ENCODE measurements at regions not wholly inside any gene's neighbourhood (a gene's known extent, or its start where the extent isn't known, plus 50 kb on each side); places are given as distances from the start of the nearest gene placed in this dataset.

DNA sequence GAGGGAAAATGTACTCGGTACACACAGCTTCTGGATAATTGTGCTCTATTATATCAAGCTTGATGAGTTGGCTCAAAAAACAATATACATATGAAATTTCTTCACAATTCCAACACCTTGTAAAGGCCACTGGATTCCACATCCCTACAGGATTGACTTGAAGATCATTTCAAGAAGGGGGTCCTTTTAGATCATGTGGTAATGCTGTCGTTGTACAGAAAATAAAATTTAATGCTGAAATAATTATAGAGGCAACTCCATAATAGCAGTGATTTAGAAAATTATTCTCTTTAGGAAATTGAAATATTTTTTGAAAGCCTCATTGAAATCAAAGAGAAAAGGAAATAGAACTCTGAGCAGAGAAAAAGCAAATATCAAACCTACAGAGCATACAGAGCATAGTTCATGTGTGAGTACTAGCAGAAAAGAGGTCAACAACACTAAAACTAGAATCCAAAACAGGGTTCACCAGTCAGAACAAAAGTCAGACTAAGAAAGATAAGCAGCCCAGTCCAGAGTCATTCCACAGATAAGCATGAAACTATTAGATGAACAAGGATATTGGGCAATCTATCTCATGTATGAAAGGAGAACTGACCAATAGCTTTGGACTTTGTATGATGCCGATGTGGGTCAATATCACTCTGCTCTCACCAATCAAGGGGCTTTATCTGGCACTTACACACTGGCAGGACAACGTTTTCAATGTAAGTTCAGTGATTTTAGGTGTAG is 79.5 kb upstream of the PALMD start (continued):
- TF ChIP-seq, protein P1, sequence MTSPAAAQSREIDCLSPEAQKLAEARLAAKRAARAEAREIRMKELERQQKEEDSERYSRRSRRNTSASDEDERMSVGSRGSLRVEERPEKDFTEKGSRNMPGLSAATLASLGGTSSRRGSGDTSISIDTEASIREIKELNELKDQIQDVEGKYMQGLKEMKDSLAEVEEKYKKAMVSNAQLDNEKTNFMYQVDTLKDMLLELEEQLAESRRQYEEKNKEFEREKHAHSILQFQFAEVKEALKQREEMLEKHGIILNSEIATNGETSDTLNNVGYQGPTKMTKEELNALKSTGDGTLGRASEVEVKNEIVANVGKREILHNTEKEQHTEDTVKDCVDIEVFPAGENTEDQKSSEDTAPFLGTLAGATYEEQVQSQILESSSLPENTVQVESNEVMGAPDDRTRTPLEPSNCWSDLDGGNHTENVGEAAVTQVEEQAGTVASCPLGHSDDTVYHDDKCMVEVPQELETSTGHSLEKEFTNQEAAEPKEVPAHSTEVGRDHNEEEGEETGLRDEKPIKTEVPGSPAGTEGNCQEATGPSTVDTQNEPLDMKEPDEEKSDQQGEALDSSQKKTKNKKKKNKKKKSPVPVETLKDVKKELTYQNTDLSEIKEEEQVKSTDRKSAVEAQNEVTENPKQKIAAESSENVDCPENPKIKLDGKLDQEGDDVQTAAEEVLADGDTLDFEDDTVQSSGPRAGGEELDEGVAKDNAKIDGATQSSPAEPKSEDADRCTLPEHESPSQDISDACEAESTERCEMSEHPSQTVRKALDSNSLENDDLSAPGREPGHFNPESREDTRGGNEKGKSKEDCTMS (CRISPR knock-in tag; conservative IDR thresholded peaks at IDR 0.05): no peak
- TF ChIP-seq ZNF562 (CRISPR knock-in tag; IDR thresholded peaks at IDR 0.05; ENCODE audit: borderline replicate concordance): no peak
- TF ChIP-seq NCOA1 (CRISPR knock-in tag; IDR thresholded peaks at IDR 0.05): no peak
- TF ChIP-seq, protein P2, sequence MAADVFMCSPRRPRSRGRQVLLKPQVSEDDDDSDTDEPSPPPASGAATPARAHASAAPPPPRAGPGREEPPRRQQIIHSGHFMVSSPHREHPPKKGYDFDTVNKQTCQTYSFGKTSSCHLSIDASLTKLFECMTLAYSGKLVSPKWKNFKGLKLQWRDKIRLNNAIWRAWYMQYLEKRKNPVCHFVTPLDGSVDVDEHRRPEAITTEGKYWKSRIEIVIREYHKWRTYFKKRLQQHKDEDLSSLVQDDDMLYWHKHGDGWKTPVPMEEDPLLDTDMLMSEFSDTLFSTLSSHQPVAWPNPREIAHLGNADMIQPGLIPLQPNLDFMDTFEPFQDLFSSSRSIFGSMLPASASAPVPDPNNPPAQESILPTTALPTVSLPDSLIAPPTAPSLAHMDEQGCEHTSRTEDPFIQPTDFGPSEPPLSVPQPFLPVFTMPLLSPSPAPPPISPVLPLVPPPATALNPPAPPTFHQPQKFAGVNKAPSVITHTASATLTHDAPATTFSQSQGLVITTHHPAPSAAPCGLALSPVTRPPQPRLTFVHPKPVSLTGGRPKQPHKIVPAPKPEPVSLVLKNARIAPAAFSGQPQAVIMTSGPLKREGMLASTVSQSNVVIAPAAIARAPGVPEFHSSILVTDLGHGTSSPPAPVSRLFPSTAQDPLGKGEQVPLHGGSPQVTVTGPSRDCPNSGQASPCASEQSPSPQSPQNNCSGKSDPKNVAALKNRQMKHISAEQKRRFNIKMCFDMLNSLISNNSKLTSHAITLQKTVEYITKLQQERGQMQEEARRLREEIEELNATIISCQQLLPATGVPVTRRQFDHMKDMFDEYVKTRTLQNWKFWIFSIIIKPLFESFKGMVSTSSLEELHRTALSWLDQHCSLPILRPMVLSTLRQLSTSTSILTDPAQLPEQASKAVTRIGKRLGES (CRISPR knock-in tag; IDR thresholded peaks at IDR 0.05; ENCODE audit: borderline replicate concordance): no peak
- peak; percentile 73; the same call in 1 of the 2 replicates for TF ChIP-seq ONECUT2 (CRISPR knock-in tag; IDR thresholded peaks at IDR 0.05)
- no peak for TF ChIP-seq MEIS2 (CRISPR knock-in tag; IDR thresholded peaks at IDR 0.05)
- TF ChIP-seq MED8 (CRISPR knock-in tag; IDR thresholded peaks at IDR 0.05; ENCODE audit: insufficient replicate concordance): no peak
- TF ChIP-seq EEA1 (CRISPR knock-in tag; IDR thresholded peaks at IDR 0.05; ENCODE audit: borderline replicate concordance): no peak
- no peak for TF ChIP-seq ZNF17 (CRISPR knock-in tag; IDR thresholded peaks at IDR 0.05)
- TF ChIP-seq STAT5B (CRISPR knock-in tag; IDR thresholded peaks at IDR 0.05): no peak
- TF ChIP-seq, protein P3, sequence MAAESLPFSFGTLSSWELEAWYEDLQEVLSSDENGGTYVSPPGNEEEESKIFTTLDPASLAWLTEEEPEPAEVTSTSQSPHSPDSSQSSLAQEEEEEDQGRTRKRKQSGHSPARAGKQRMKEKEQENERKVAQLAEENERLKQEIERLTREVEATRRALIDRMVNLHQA (CRISPR knock-in tag; IDR thresholded peaks at IDR 0.05): no peak
- TF ChIP-seq CBX2 (IDR thresholded peaks at IDR 0.05; ENCODE audit: low read depth, low read length): no peak
- TF ChIP-seq CBX2 (CRISPR knock-in tag; IDR thresholded peaks at IDR 0.05; ENCODE audit: low read depth): no peak
- TF ChIP-seq, protein P4, sequence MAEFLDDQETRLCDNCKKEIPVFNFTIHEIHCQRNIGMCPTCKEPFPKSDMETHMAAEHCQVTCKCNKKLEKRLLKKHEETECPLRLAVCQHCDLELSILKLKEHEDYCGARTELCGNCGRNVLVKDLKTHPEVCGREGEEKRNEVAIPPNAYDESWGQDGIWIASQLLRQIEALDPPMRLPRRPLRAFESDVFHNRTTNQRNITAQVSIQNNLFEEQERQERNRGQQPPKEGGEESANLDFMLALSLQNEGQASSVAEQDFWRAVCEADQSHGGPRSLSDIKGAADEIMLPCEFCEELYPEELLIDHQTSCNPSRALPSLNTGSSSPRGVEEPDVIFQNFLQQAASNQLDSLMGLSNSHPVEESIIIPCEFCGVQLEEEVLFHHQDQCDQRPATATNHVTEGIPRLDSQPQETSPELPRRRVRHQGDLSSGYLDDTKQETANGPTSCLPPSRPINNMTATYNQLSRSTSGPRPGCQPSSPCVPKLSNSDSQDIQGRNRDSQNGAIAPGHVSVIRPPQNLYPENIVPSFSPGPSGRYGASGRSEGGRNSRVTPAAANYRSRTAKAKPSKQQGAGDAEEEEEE (CRISPR knock-in tag; IDR thresholded peaks at IDR 0.05; ENCODE audit: borderline replicate concordance): no peak
- peak; percentile 57 for TF ChIP-seq FOSL2 (CRISPR knock-in tag; IDR thresholded peaks at IDR 0.05)
- TF ChIP-seq ZNF570 (CRISPR knock-in tag; IDR thresholded peaks at IDR 0.05; ENCODE audit: borderline replicate concordance): no peak
- TF ChIP-seq, protein P5, sequence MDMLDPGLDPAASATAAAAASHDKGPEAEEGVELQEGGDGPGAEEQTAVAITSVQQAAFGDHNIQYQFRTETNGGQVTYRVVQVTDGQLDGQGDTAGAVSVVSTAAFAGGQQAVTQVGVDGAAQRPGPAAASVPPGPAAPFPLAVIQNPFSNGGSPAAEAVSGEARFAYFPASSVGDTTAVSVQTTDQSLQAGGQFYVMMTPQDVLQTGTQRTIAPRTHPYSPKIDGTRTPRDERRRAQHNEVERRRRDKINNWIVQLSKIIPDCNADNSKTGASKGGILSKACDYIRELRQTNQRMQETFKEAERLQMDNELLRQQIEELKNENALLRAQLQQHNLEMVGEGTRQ (IDR thresholded peaks at IDR 0.05; ENCODE audit: low read depth, low read length): no peak
- TF ChIP-seq, protein P5 (CRISPR knock-in tag; IDR thresholded peaks at IDR 0.05; ENCODE audit: borderline replicate concordance): no peak
- no peak for TF ChIP-seq ZNF567 (CRISPR knock-in tag; IDR thresholded peaks at IDR 0.05; ENCODE audit: borderline replicate concordance)
- TF ChIP-seq SOX5 (CRISPR knock-in tag; IDR thresholded peaks at IDR 0.05; ENCODE audit: borderline replicate concordance): peak; percentile 88
- no peak for TF ChIP-seq SIN3A (IDR thresholded peaks at IDR 0.05; ENCODE audit: borderline replicate concordance, low read depth, low read length)
